Esophagus muscularis mucosa (tissue), 3 donors: ENCODE measurements at regions not wholly inside any gene's neighbourhood (a gene's known extent, or its start where the extent isn't known, plus 50 kb on each side); places are given as distances from the start of the nearest gene placed in this dataset.

Experiments
- POLR2A ChIP-seq: fragments of 450-650 bp; IDR thresholded peaks from one replicate; pipeline ENCODE4 v1.6.1; 2017; ENCODE audit warnings: antibody characterized with exemption, moderate library complexity, mild to moderate bottlenecking, low read depth
- TF ChIP-seq, protein P1 (sequence below), 3 experiments: fragments of 200-600 bp in 2 of 3; fragments of 450-650 bp in 1 of 3; sonication (generic) in 2 of 3; IDR thresholded peaks; one replicate each; pipeline ENCODE4 v1.5.1; 2017 to 2019; ENCODE audit warnings: antibody characterized with exemption in 3 of 3, mild to moderate bottlenecking in 2 of 3, moderate library complexity in 1 of 3

DNA sequence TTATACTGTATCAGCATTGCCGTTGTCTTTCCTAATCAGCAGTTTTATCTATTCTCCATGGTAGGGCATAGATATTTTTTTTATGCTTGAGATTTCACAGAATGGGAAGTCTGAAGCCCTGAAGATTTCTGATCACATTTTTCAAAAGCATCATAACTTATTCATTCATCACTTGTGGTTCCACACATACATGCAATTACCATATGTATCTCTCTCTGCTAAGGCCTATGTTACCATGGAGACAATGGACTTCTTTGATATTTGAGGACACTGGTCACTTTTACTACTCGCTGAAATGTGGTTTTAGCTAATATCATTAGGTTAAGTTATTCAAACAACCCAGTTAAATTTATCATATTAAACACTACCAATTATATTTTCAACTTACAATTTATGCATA, 1827.0 kb downstream of the MRPL39 start:
- TF ChIP-seq POLR2A, result no peak
- TF ChIP-seq, protein P1, sequence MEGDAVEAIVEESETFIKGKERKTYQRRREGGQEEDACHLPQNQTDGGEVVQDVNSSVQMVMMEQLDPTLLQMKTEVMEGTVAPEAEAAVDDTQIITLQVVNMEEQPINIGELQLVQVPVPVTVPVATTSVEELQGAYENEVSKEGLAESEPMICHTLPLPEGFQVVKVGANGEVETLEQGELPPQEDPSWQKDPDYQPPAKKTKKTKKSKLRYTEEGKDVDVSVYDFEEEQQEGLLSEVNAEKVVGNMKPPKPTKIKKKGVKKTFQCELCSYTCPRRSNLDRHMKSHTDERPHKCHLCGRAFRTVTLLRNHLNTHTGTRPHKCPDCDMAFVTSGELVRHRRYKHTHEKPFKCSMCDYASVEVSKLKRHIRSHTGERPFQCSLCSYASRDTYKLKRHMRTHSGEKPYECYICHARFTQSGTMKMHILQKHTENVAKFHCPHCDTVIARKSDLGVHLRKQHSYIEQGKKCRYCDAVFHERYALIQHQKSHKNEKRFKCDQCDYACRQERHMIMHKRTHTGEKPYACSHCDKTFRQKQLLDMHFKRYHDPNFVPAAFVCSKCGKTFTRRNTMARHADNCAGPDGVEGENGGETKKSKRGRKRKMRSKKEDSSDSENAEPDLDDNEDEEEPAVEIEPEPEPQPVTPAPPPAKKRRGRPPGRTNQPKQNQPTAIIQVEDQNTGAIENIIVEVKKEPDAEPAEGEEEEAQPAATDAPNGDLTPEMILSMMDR (IDR thresholded peaks at IDR 0.05), result no peak
